ENCODE measurements at regions not wholly inside any gene's neighbourhood (a gene's known extent, or its start where the extent isn't known, plus 50 kb on each side); places are given as distances from the start of the nearest gene placed in this dataset.

GRCh38 chr1:29861922-29862321 is 625.6 kb downstream of the PTPRU start (continued):
- TF ChIP-seq ZNF576 (CRISPR knock-in tag; IDR thresholded peaks at IDR 0.05): no peak
- no peak for TF ChIP-seq CSRNP1 (CRISPR knock-in tag; IDR thresholded peaks at IDR 0.05)
- TF ChIP-seq MTA3 (CRISPR knock-in tag; IDR thresholded peaks at IDR 0.05): no peak
- TF ChIP-seq AGO1 (IDR thresholded peaks at IDR 0.05; ENCODE audit: low read depth, low read length, poor library complexity, severe bottlenecking): no peak
- TF ChIP-seq NAIF1 (CRISPR knock-in tag; IDR thresholded peaks at IDR 0.05; ENCODE audit: borderline replicate concordance): no peak
- TF ChIP-seq ZNF709 (CRISPR knock-in tag; IDR thresholded peaks at IDR 0.05): no peak

- FAIRE-seq: no peak
- no peak overlapping the region for H3K4me2 ChIP-seq (ENCODE audit: low read depth, low read length)
- peaks cover 0 to 2% of the 10 kb centered on the region in 2 experiments; a peak in 2 of 5 replicates for H3K27me3 ChIP-seq (ENCODE audit: control insufficient read depth in 1 of 2, insufficient read depth in 2 of 2, low read length in 2 of 2)
- H3K79me2 ChIP-seq (ENCODE audit: insufficient read depth, low read length): no peaks in the 10 kb centered on the region
- in situ Hi-C loops (cut with HindIII; ENCODE audit: extremely low pct_ligation_motif_present, low pct_unique_long_range_greater_than_20kb): no loop called here
- no peak for DNase-seq (ENCODE audit: low spot score)
- no peaks in the 10 kb centered on the region for H4K20me1 ChIP-seq (ENCODE audit: insufficient read depth, low read length)
- no TSS peak for BruUV-seq (replicated peaks)
- intact Hi-C loops (cut with micrococcal nuclease; ENCODE audit: unreplicated experiment): no loop called here
- no peak for ATAC-seq
- 0% methylated on average over 1 of the region's 1 CpG for WGBS (ENCODE audit: low lambda C conversion rate)
- no peak overlapping the region for H3K4me3 ChIP-seq (replicated peaks in 1 of 3; ENCODE audit: insufficient read depth in 1 of 3, low read depth in 2 of 3, low read length in 3 of 3)
- no peak overlapping the region for H3K9ac ChIP-seq (ENCODE audit: insufficient read depth, low read depth, low read length)
- POLR2A ChIA-PET: no interaction called here
- TF ChIP-seq ZBTB3 (CRISPR knock-in tag; IDR thresholded peaks at IDR 0.05; ENCODE audit: borderline replicate concordance, low read depth): no peak
- no peak for TF ChIP-seq SOX5 (CRISPR knock-in tag; IDR thresholded peaks at IDR 0.05; ENCODE audit: borderline replicate concordance)
- TF ChIP-seq ZKSCAN8 (CRISPR knock-in tag; IDR thresholded peaks at IDR 0.05; ENCODE audit: borderline replicate concordance): no peak
- no peak for TF ChIP-seq BCLAF1 (IDR thresholded peaks at IDR 0.05)
- no peak overlapping the region for H3K27ac ChIP-seq (ENCODE audit: extremely low read length, insufficient read depth, low read length)
- peaks cover 12% of the 10 kb centered on the region; the same call in 1 of the 2 replicates for H3K9me3 ChIP-seq (ENCODE audit: low read length)
- no peaks in the 10 kb centered on the region for H3K36me3 ChIP-seq (replicated peaks in 1 of 2; ENCODE audit: control insufficient read depth in 1 of 2, insufficient read depth in 2 of 2, low read length in 2 of 2)
- H2AFZ ChIP-seq (ENCODE audit: low read length): no peak overlapping the region
- CTCF ChIA-PET (ENCODE audit: low intra/inter-chr PET ratio, low total read pairs): no interaction called here
- no peaks in the 10 kb centered on the region for H3K4me1 ChIP-seq (ENCODE audit: insufficient read depth, low read length)
Observed at GRCh38 chr1:29861446-29861845, 625.1 kb downstream of the PTPRU start.
